H9 (cell line): ENCODE measurements at regions not wholly inside any gene's neighbourhood (a gene's known extent, or its start where the extent isn't known, plus 50 kb on each side); places are given as distances from the start of the nearest gene placed in this dataset.

ENCODE experiments used
- DNase-seq: peaks from one replicate; pipeline ENCODE4 v3.0.0-alpha.2; 2017
- H2AFZ ChIP-seq: one replicate; pipeline ENCODE4 v1.6.1; 2013; ENCODE audit warnings: mild to moderate bottlenecking, low read length, control low read depth, moderate library complexity
- H2AK5ac ChIP-seq: 2 replicates; pipeline ENCODE4 v1.6.1; 2013; ENCODE audit warnings: low read length, control low read depth, mixed read lengths; ENCODE audit not compliant: insufficient read length
- H2BK120ac ChIP-seq: one replicate; pipeline ENCODE4 v1.6.1; 2013; ENCODE audit warnings: low read depth, mild to moderate bottlenecking, low read length, control low read depth, inconsistent platforms; ENCODE audit not compliant: poor library complexity, severe bottlenecking
- H2BK12ac ChIP-seq: 2 replicates; pipeline ENCODE4 v1.6.1; 2013; ENCODE audit warnings: low read length, control low read depth, mixed read lengths, low read depth; ENCODE audit not compliant: insufficient read length
- H2BK15ac ChIP-seq: 2 replicates; pipeline ENCODE4 v1.6.1; 2013; ENCODE audit warnings: low read depth, low read length, control low read depth
- H2BK20ac ChIP-seq: one replicate; pipeline ENCODE4 v1.6.1; 2013; ENCODE audit warnings: low read depth, mild to moderate bottlenecking, low read length, control low read depth, inconsistent platforms; ENCODE audit not compliant: poor library complexity, severe bottlenecking
- H2BK5ac ChIP-seq: 2 replicates; pipeline ENCODE4 v1.6.1; 2013; ENCODE audit warnings: low read length, control low read depth, mixed read lengths; ENCODE audit not compliant: insufficient read length
- H3K14ac ChIP-seq: 2 replicates; pipeline ENCODE4 v1.6.1; 2013; ENCODE audit warnings: low read length, control low read depth; ENCODE audit not compliant: insufficient read depth
- H3K18ac ChIP-seq: 2 replicates; pipeline ENCODE4 v1.6.1; 2013; ENCODE audit warnings: low read depth, mild to moderate bottlenecking, mixed read lengths, low read length, control low read depth; ENCODE audit not compliant: insufficient read length
- H3K23ac ChIP-seq: 2 replicates; pipeline ENCODE4 v1.6.1; 2013; ENCODE audit warnings: low read length, control low read depth, mixed read lengths, low read depth; ENCODE audit not compliant: insufficient read length
- H3K23me2 ChIP-seq: 2 replicates; pipeline ENCODE4 v1.6.1; 2013; ENCODE audit warnings: low read depth, mild to moderate bottlenecking, mixed read lengths, low read length, control low read depth; ENCODE audit not compliant: insufficient read length, poor library complexity, severe bottlenecking
- H3K27ac ChIP-seq: 2 replicates; pipeline ENCODE4 v1.5.1; 2013; ENCODE audit warnings: low read length, control low read depth, mixed read lengths, low read depth; ENCODE audit not compliant: insufficient read length
- H3K27me3 ChIP-seq: 2 replicates; pipeline ENCODE4 v1.6.1; 2013; ENCODE audit warnings: low read length, control low read depth, inconsistent platforms; ENCODE audit not compliant: insufficient read depth
- H3K4ac ChIP-seq: 2 replicates; pipeline ENCODE4 v1.6.1; 2013; ENCODE audit warnings: low read depth, mild to moderate bottlenecking, control low read depth, inconsistent platforms, low read length, moderate library complexity
- H3K4me1 ChIP-seq: 2 replicates; pipeline ENCODE4 v1.6.1; 2013; ENCODE audit warnings: low read length, control low read depth, inconsistent platforms; ENCODE audit not compliant: insufficient read depth
- H3K4me2 ChIP-seq: 2 replicates; pipeline ENCODE4 v1.6.1; 2013; ENCODE audit warnings: low read length, control low read depth, mixed read lengths; ENCODE audit not compliant: insufficient read length, insufficient read depth
- H3K56ac ChIP-seq: 2 replicates; pipeline ENCODE4 v1.6.1; 2013; ENCODE audit warnings: low read depth, mild to moderate bottlenecking, mixed read lengths, low read length, control low read depth; ENCODE audit not compliant: insufficient read length
- H3K79me1 ChIP-seq: 2 replicates; pipeline ENCODE4 v1.6.1; 2013; ENCODE audit warnings: low read depth, mild to moderate bottlenecking, moderate library complexity, low read length, control low read depth, inconsistent platforms; ENCODE audit not compliant: insufficient read depth, poor library complexity, severe bottlenecking
- H3K79me2 ChIP-seq: 2 replicates; pipeline ENCODE4 v1.6.1; 2013; ENCODE audit warnings: low read length, control low read depth, inconsistent platforms; ENCODE audit not compliant: insufficient read depth
- H3K9ac ChIP-seq: 2 replicates; pipeline ENCODE4 v1.6.1; 2013; ENCODE audit warnings: low read length, control low read depth, mixed read lengths; ENCODE audit not compliant: insufficient read length; ENCODE audit errors: extremely low read depth
- H3K9me3 ChIP-seq: one replicate; pipeline ENCODE4 v1.6.1; 2013; ENCODE audit warnings: low read depth, low read length, inconsistent platforms; ENCODE audit not compliant: control insufficient read depth
- H3T11ph ChIP-seq: one replicate; pipeline ENCODE4 v1.6.1; 2013; ENCODE audit warnings: mild to moderate bottlenecking, low read length, control low read depth, inconsistent platforms
- H4K20me1 ChIP-seq: one replicate; pipeline ENCODE4 v1.6.1; 2013; ENCODE audit not compliant: control insufficient read depth, insufficient read length, insufficient read depth
- H4K5ac ChIP-seq: 2 replicates; pipeline ENCODE4 v1.6.1; 2013; ENCODE audit warnings: low read depth, mild to moderate bottlenecking, mixed read lengths, low read length, control low read depth; ENCODE audit not compliant: insufficient read length
- H4K8ac ChIP-seq: replicated peaks from 2 replicates; pipeline ENCODE4 v1.6.1; 2013; ENCODE audit warnings: low read length, control low read depth, mixed read lengths, low read depth; ENCODE audit not compliant: insufficient read length
- H4K91ac ChIP-seq: 2 replicates; pipeline ENCODE4 v1.6.1; 2013; ENCODE audit warnings: low read depth, mild to moderate bottlenecking, moderate library complexity, mixed read lengths, low read length, control low read depth; ENCODE audit not compliant: insufficient read length
- H3K27ac Mint-ChIP-seq, 3 experiments: 2 replicates in 2 of 3; 3 replicates in 1 of 3; pipeline ENCODE4 v1.8.0; 2020 to 2021; ENCODE audit warnings: mixed read lengths in 3 of 3, mild to moderate bottlenecking in 1 of 3, moderate library complexity in 1 of 3
- H3K27me3 Mint-ChIP-seq: 2 replicates; pipeline ENCODE4 v1.8.0; 2021; ENCODE audit warnings: low read depth, mild to moderate bottlenecking, moderate library complexity, mixed read lengths
- H3K36me3 Mint-ChIP-seq, 3 experiments: 2 replicates in 2 of 3; 3 replicates in 1 of 3; pipeline ENCODE4 v1.8.0; 2020 to 2021; ENCODE audit warnings: low read depth in 3 of 3, mixed read lengths in 3 of 3; ENCODE audit not compliant: insufficient read depth in 1 of 3
- H3K4me1 Mint-ChIP-seq, 2 experiments: 2 replicates each; pipeline ENCODE4 v1.8.0; 2020; ENCODE audit warnings: mixed read lengths in 2 of 2
- H3K4me3 Mint-ChIP-seq, 2 experiments: 2 replicates in 1 of 2; 3 replicates in 1 of 2; pipeline ENCODE4 v1.8.0; 2020 to 2021; ENCODE audit warnings: mild to moderate bottlenecking in 2 of 2, mixed read lengths in 2 of 2, moderate library complexity in 1 of 2
- H3K9me3 Mint-ChIP-seq, 2 experiments: 2 replicates in 1 of 2; 3 replicates in 1 of 2; pipeline ENCODE4 v1.8.0; 2020; ENCODE audit warnings: mild to moderate bottlenecking in 2 of 2, mixed read lengths in 2 of 2, moderate library complexity in 1 of 2
- CTCF ChIP-seq: fragments of 200-600 bp; sonication (generic); conservative IDR thresholded peaks from 3 replicates; pipeline ENCODE4 v1.8.0; 2021; ENCODE audit warnings: antibody characterized with exemption, mild to moderate bottlenecking
- WGBS: extraction: QIAGEN DNeasy Blood & Tissue Kit; methylation state at CpG from one replicate; pipeline ENCODE4 v1.1.7; 2013; ENCODE audit warnings: missing lambda C conversion rate, low lambda C conversion rate, mixed read lengths; ENCODE audit not compliant: insufficient read length; ENCODE audit errors: extremely low coverage; 5-methylcytosine and 5-hydroxymethylcytosine counted together

- Histone ChIP-seq H2BK5ac (no peak overlapping the region), H3K79me1 (no peaks in the 10 kb centered on the region), H4K8ac (no peak overlapping the region), H3K9me3 (no peaks in the 10 kb centered on the region), H3K9ac (no peak overlapping the region), H3K56ac (no peak overlapping the region), H3K4me1 (no peaks in the 10 kb centered on the region), H2BK20ac (no peak overlapping the region), H3K14ac (no peak overlapping the region; the same call in 1 of the 2 replicates), H3K23ac (no peak overlapping the region), H3K27me3 (no peaks in the 10 kb centered on the region), H3T11ph (no peak overlapping the region), H2BK15ac (no peak overlapping the region), H4K91ac (no peak overlapping the region), H3K79me2 (no peaks in the 10 kb centered on the region), H3K18ac (no peak overlapping the region), H4K5ac (no peak overlapping the region), H2BK120ac (no peak overlapping the region), H3K27ac (no peak overlapping the region), H2AK5ac (no peak overlapping the region), H2BK12ac (no peak overlapping the region), H2AFZ (no peak overlapping the region), H3K23me2 (no peaks in the 10 kb centered on the region), H3K4ac (no peak overlapping the region), H4K20me1 (no peaks in the 10 kb centered on the region), H3K4me2 (no peak overlapping the region)
- no peak overlapping the region for H3K27ac Mint-ChIP-seq
- no peak for DNase-seq
- H3K4me3 Mint-ChIP-seq = no peak overlapping the region
- H3K36me3 Mint-ChIP-seq = peaks cover 3 to 5% (median 3%) of the 10 kb centered on the region in 3 experiments; a peak in 3 of 7 replicates
- no peak for TF ChIP-seq CTCF
- H3K4me1 Mint-ChIP-seq = no peaks in the 10 kb centered on the region
- no peaks in the 10 kb centered on the region; the same call in none of the 2 replicates for H3K27me3 Mint-ChIP-seq
- WGBS = no CpG with 5 or more reads among the region's 27 CpGs
- H3K9me3 Mint-ChIP-seq = peaks cover 4 to 8% of the 10 kb centered on the region in 2 experiments; a peak in 2 of 5 replicates
These were observed 65.3 kb upstream of the ADAMTS2 start for GRCh38 chr5:179410291-179411160.
